ENCODE measurements at regions not wholly inside any gene's neighbourhood (a gene's known extent, or its start where the extent isn't known, plus 50 kb on each side); places are given as distances from the start of the nearest gene placed in this dataset.

- H3K4me2 ChIP-seq (ENCODE audit: insufficient read depth, low read length) = no peak overlapping the region
- H3K4me1 ChIP-seq (ENCODE audit: control insufficient read depth, extremely low read depth, insufficient read depth, low read length) = no peaks in the 10 kb centered on the region
- no peaks in the 10 kb centered on the region for H4K20me1 ChIP-seq (replicated peaks; ENCODE audit: control insufficient read depth, extremely low read depth, insufficient read depth, low read length)
- H3K79me2 ChIP-seq (ENCODE audit: control insufficient read depth, insufficient read depth, low read length) = no peaks in the 10 kb centered on the region
- POLR2A ChIA-PET = no interaction called here
- H3K9me1 ChIP-seq (replicated peaks; ENCODE audit: control insufficient read depth, extremely low read depth, insufficient read depth, low read length) = no peaks in the 10 kb centered on the region
- FAIRE-seq (no peak), DNase-seq (ENCODE audit: low read depth, low spot score) (no peak)
- dilution Hi-C loops (cut with MboI; ENCODE audit: extremely low pct_ligation_motif_present, low sequenced_read_pairs) (no loop called here), intact Hi-C loops (cut with micrococcal nuclease) (no loop called here)
- H3K9me3 ChIP-seq (replicated peaks; ENCODE audit: control insufficient read depth, insufficient read depth, low read length) = no peaks in the 10 kb centered on the region
- H3K27me3 ChIP-seq (ENCODE audit: control insufficient read depth in 2 of 2, insufficient read depth in 2 of 2, low read length in 2 of 2) = no peaks in the 10 kb centered on the region
- H3K9ac ChIP-seq (replicated peaks; ENCODE audit: extremely low read depth, insufficient read depth, low read length) = no peak overlapping the region
- no peak overlapping the region for H3K27ac ChIP-seq (ENCODE audit: insufficient read depth, low read depth, low read length)
- TF ChIP-seq POLR2A (IDR thresholded peaks at IDR 0.05; ENCODE audit: low read depth, low read length) (no peak), MAX (IDR thresholded peaks at IDR 0.05; ENCODE audit: insufficient read depth, insufficient read length) (no peak), CTCF (IDR thresholded peaks at IDR 0.05; ENCODE audit: extremely low read depth in 1 of 2, insufficient read depth in 1 of 2, low read depth in 1 of 2, low read length in 2 of 2) (no peak), POLR2AphosphoS5 (IDR thresholded peaks at IDR 0.05; ENCODE audit: insufficient read depth, low read depth, low read length) (no peak), MYC (IDR thresholded peaks at IDR 0.05; ENCODE audit: low read depth, low read length) (no peak), EZH2 (IDR thresholded peaks at IDR 0.05; ENCODE audit: borderline replicate concordance, low read depth, low read length, severe bottlenecking) (no peak), JUN (IDR thresholded peaks at IDR 0.05; ENCODE audit: borderline replicate concordance, insufficient read depth, insufficient read length, low read depth) (no peak), GATA2 (IDR thresholded peaks at IDR 0.05; ENCODE audit: insufficient read depth, insufficient read length, low read depth, low read length) (no peak), FOS (IDR thresholded peaks at IDR 0.05; ENCODE audit: borderline replicate concordance, insufficient read depth, low read length) (no peak)
- no peaks in the 10 kb centered on the region for H3K36me3 ChIP-seq (ENCODE audit: control insufficient read depth in 2 of 2, extremely low read depth in 1 of 2, insufficient read depth in 2 of 2, low read length in 2 of 2)
- CTCF ChIA-PET = no interaction called here
- no TSS peak for BruUV-seq (replicated peaks)
- H2AFZ ChIP-seq (ENCODE audit: low read depth, low read length) = no peak overlapping the region
- no peak overlapping the region for H3K4me3 ChIP-seq (replicated peaks in 1 of 3; ENCODE audit: insufficient read depth in 1 of 3, low read depth in 1 of 3, low read length in 3 of 3)
Observed at GRCh38 chr19:28039677-28040381, 1173.1 kb downstream of the UQCRFS1 start.

Measured in endothelial cell of umbilical vein (primary cell).